GM12878 (cell line): ENCODE measurements at regions not wholly inside any gene's neighbourhood (a gene's known extent, or its start where the extent isn't known, plus 50 kb on each side); places are given as distances from the start of the nearest gene placed in this dataset.

Experiments used
- BACH1 ChIP-seq: fragments of 450-650 bp; IDR thresholded peaks from 2 replicates; pipeline ENCODE4 v1.6.1; 2017; ENCODE audit warnings: mild to moderate bottlenecking, borderline replicate concordance
- DPF2 ChIP-seq: fragments of 450-650 bp; IDR thresholded peaks from 2 replicates; pipeline ENCODE4 v1.6.1; 2017; ENCODE audit warnings: mild to moderate bottlenecking
- MXI1 ChIP-seq: fragments of 150-350 bp; IDR thresholded peaks from 2 replicates; pipeline ENCODE4 v1.6.1; 2011; ENCODE audit warnings: low read depth, mild to moderate bottlenecking, inconsistent platforms, low read length, improper control_type of control experiment
- NFYB ChIP-seq: IDR thresholded peaks from 2 replicates; pipeline ENCODE4 v1.6.1; 2011; ENCODE audit warnings: low read depth, mild to moderate bottlenecking, low read length, improper control_type of control experiment, moderate library complexity; ENCODE audit not compliant: insufficient read depth
- POLR2A ChIP-seq: IDR thresholded peaks from 2 replicates; pipeline ENCODE4 v1.6.1; 2011; ENCODE audit warnings: low read depth, mild to moderate bottlenecking, low read length
- STAT3 ChIP-seq: IDR thresholded peaks from 2 replicates; pipeline ENCODE4 v1.6.1; 2011; ENCODE audit warnings: low read depth, low read length, improper control_type of control experiment
- TAF1 ChIP-seq: IDR thresholded peaks from 2 replicates; pipeline ENCODE4 v1.6.1; 2011; ENCODE audit warnings: mild to moderate bottlenecking, low read depth, low read length, borderline replicate concordance
- TF ChIP-seq, protein P1 (sequence below), 3 experiments: IDR thresholded peaks in 2 of 3; conservative IDR thresholded peaks in 1 of 3; 2 replicates each; pipeline ENCODE4 v1.5.1; 2011; ENCODE audit warnings: low read depth in 3 of 3, low read length in 3 of 3, mild to moderate bottlenecking in 3 of 3, control low read depth in 2 of 3, moderate library complexity in 2 of 3, inconsistent platforms in 1 of 3, mixed read lengths in 1 of 3; ENCODE audit not compliant: control insufficient read depth in 2 of 3, insufficient read depth in 1 of 3; ENCODE audit errors: extremely low read depth in 1 of 3

DNA sequence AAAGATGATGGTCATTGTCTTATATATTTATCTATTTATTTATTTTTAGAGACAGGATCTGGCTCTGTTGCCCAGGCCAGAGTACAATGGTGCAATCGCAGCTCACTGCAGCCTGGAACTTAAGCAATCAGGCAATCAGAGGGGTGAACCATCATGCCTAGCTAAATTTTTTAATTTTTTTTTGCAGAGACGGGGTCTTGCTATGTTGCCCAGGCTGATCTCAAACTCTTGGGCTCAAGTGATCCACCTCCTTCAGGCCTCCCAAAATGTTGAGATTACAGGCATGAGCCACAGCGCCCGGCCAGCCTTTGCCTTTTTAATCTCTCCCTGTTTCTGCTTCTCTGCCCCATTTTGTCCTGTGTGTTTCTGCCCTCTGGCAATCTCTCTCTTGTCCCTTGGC, 102.2 kb downstream of the NCR2 start:
- TF ChIP-seq, protein P1, sequence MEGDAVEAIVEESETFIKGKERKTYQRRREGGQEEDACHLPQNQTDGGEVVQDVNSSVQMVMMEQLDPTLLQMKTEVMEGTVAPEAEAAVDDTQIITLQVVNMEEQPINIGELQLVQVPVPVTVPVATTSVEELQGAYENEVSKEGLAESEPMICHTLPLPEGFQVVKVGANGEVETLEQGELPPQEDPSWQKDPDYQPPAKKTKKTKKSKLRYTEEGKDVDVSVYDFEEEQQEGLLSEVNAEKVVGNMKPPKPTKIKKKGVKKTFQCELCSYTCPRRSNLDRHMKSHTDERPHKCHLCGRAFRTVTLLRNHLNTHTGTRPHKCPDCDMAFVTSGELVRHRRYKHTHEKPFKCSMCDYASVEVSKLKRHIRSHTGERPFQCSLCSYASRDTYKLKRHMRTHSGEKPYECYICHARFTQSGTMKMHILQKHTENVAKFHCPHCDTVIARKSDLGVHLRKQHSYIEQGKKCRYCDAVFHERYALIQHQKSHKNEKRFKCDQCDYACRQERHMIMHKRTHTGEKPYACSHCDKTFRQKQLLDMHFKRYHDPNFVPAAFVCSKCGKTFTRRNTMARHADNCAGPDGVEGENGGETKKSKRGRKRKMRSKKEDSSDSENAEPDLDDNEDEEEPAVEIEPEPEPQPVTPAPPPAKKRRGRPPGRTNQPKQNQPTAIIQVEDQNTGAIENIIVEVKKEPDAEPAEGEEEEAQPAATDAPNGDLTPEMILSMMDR (IDR thresholded peaks at IDR 0.05 in 2 of 3, conservative IDR thresholded peaks at IDR 0.05 in 1 of 3; ENCODE audit: control insufficient read depth in 2 of 3, extremely low read depth in 1 of 3, insufficient read depth in 1 of 3, low read depth in 3 of 3, low read length in 3 of 3), result no peak
- TF ChIP-seq TAF1, result no peak
- no peak for TF ChIP-seq STAT3
- TF ChIP-seq POLR2A, result no peak
- no peak for TF ChIP-seq NFYB
- TF ChIP-seq BACH1, result no peak
- no peak for TF ChIP-seq DPF2
- no peak for TF ChIP-seq MXI1
